Activated CD4-positive, alpha-beta T cell treated with anti-CD3 and anti-CD28 coated beads for 48 hours (primary cell): ENCODE measurements at regions not wholly inside any gene's neighbourhood (a gene's known extent, or its start where the extent isn't known, plus 50 kb on each side); places are given as distances from the start of the nearest gene placed in this dataset.
"Not testable (repeated sequence)": the region's sequence is repeated elsewhere in the genome, so short reads cannot be mapped to it uniquely, and the experiment has no call there.

ENCODE experiments used
- DNase-seq: peaks from one replicate; pipeline ENCODE4 v3.0.0-alpha.2; 2020

DNA sequence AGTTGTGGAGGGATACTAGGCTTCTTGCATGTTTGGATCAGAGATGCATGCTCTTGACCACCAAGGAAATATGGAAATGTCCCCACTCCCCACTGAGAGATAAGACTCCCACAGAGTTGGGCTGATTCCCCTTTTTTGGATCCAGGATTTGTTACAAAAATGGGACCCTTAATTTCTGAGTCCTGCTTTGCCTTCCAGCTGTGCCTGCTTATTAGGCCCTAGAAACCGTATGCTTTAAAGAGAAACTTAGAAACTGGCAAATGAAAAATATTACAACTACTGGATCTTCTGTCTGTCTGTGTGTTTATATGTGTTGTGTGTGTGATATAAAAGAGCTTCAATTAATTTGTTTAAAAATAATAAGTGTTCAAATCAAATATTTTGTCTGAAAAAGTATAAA is 817.6 kb upstream of the CITED2 start:
- DNase-seq: no peak

DNA sequence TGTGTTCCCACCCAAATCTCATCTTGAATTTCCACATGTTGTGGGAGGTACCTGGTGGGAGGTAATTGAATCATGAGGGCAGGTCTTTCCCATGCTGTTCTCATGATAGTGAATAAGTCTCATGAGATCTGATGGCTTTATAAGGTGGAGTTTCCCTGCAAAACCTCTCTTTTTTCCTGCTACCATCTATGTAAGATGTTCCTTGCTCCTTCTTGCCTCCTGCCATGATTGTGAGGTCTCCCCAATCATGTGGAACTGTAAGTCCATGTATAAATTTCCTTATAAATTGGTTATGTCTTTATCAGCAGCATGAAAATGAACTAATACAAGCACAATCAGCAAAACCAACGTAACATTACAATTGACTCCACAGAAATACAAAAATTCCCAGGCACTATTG is 814.8 kb upstream of the CITED2 start:
- not testable (repeated sequence) for DNase-seq

DNA sequence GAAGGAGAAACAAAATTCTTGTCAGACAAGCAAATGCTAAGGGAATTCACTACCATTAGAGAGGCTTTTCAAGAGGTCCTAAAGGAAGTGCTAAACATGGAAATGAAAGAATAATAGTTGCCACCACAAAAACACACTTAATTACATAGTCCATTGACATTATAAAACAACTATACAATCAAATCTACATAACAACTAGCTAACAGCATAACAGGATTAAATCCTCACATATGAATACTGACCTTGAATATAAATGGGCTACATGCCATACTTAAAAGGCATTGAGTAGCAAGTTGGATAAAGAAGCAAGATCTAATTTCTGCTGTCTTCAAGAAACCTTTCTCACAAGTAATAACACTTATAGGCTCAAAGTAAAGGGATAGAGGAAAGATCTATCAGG is 811.5 kb upstream of the CITED2 start:
- no peak for DNase-seq

DNA sequence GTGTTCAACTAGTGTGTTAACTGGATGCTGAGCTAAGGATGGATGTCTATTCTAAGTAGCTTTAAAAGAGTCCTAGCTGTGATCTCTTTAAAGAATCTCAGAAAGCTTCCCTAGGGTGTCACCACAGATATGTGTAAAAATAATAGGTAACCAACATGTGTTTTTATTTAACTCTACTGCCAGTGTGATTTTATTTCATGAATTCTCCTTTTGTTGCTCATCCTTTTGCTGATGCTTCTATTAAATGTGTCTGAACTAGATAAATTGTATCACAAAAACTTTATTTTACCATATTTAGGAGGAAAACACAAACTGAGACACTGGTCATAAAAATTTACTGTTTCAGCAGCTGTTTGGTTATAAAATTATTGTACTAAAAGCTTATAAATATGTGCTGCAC is 809.4 kb upstream of the CITED2 start:
- no peak for DNase-seq

DNA sequence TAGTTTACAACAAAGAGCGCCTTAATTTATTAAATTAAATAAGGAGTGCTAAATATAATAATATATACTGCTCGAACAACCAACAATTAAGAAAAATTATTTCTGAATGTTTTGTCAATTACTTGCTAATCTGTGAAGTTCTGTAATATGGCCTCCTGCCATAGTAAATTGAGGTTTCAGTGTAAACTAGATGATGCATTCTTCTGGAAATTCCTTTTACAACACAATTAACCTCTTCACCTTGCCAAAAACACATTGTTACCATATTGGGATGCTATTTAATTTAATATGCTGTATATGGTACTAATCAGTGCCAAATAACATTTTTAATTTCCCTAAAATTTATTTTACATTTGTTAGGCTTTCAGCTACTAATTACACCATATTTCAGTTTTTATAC is 808.4 kb upstream of the CITED2 start:
- DNase-seq: no peak

DNA sequence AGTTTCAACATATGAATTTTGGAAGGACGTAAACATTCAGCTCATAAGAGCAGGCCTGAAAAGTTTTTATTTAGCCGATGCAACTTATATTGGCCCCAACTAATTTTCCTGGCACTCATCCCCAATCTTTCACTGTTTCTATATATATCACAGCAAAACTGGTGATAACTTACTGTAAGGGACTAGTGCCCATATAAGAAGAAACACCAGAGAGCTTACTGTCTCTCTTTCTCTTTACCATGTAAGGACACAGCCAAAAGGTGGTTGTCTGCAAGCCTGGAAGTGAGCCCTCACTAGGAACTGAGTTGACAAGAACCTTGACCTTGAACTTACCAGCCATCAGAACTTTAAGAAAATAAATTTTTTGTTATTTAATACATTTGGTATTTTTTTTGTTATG is 807.4 kb upstream of the CITED2 start:
- no peak for DNase-seq

DNA sequence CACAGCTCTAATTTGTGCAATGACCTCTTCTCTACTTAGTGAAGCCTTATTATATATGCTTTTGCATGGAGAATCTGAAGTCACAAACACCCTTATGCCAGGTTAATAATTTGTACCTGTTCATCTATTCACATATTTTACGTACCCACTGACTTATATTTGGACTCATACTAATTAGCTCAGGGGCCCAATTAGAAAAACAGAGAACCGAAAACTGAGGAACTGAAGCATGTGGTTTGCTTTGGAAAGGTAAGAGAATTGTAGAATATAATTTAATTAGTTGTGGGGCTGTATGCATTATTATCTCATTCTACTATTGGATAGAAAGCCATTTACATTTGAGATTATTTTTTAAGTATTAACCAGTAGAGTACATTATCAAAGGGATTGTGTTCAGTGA is 805.9 kb upstream of the CITED2 start:
- DNase-seq: no peak

DNA sequence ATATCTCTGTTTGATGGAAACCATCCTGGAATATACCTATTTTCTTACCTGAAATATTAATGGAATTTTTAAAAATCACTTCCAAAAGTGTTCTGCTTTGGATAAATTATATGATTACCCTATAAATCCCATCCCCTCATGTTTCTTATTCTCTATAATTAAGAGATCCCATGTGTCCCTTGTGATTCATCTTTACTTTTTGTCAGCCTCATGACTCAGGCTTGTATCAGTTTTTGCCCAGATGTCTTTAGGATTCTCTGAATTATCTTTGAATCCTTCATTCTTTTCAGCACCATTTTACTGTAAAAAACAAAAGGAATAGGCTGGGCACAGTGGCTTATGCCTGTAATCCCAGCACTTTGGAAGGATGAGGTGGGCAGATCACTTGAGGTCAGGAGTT is 804.5 kb upstream of the CITED2 start:
- DNase-seq: no peak

DNA sequence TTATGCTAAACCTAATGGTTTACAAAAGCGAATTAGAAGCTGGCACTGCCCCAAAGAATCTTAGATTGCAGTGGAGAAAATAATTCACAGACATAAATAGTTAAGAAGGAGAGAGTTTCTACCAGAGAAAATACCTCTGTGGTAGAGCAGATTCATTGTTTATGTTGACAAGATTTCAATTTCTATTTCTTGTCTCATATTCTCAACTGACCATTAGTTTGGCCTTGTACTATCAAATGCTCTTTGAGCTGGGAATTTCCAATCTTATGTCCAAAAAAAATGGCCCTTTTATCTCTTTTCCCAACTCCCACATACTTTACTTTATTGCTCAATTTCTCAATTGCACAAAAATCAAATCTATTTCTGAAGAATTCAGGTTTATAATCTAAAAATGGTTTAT is 804.1 kb upstream of the CITED2 start:
- DNase-seq: no peak

DNA sequence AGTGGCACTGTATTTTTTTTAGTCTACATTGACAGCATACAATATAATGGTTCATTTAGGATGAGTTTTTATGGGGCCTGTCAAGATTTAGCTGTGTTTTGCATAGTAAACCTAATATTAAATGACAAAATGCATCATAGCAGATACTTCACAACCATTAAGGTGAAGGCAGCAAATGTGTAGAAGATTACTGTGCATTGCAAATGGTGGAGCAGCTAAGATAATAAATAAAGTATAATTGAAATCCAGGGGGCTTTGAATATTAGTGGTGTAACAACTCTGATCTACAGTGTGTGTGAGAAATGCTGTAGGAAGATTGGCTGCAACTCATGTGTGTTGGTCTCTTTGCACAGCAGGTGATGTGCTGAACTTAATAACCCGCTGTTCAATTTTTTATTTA is 801.9 kb upstream of the CITED2 start:
- DNase-seq: no peak

DNA sequence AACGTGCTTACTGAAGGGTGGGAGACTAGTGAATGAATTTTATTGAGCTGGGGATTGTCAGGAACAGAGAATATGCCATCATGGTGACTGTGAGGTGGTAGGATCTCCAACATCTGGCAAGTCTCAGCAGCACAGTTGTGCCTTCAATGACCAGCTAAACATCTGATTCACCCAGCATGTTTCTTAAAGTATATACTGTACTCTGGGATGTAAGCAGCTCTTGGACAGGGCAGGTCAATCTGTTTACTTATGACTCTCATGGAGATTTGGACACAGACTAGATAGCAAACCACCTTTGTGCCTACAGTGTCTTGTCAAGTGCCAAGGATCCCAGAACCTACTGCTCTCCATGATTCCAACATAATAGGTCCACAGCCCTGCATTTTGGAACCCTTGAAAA is 801.0 kb upstream of the CITED2 start:
- no peak for DNase-seq

DNA sequence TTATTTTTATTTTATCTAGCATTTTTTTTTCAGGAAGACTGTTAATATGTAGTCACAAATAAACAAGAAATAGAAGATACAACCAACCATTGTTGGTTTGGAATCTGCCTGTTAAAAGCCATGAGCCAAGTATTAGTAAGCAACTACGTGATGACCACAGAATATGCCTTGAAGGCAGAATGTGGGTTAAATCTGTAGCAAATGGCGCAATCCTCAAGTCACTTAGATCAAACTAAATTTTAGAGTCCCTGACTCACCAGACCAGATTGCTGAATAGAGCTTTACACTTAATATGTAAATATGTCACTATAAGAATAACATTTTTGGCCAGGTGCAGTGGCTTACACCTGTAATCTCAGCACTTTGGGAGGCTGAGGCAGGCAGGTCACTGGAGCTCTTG is 800.1 kb upstream of the CITED2 start:
- DNase-seq: no peak

DNA sequence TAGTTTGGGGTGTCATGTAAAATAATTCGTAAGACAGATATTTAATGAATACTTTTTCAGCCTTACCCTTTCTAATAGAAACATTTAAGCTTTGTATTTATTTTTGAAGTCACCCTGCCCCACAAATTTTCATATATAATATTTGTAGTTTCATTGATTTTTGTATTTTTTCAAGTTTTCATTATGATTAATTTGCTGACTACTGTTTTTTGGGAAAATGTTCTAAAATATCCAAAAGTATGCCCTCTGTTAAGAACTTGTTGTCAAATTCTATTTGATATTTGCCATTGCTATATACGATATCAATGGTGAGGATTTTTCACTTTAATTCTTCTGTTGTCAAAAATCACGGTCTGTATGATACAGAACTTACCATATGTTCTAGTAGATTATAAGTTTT is 793.9 kb upstream of the CITED2 start:
- DNase-seq: no peak

DNA sequence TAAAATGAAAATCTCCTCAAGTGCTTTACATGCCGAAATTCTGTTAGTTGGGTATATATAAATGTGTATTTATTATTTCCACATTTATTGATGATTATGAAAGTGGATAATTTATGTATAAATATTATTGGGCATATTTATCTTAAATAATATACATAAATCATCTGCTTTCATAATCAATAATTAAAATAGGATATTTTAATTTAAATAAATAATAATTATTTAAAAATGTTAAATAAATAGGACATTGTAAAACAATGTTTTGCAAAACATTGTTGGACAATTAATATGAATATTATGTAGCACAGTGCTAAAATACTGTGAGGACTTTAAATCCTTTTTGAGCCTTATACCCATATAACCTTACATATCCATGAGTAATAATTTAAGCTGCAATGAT is 786.5 kb upstream of the CITED2 start:
- DNase-seq: no peak

DNA sequence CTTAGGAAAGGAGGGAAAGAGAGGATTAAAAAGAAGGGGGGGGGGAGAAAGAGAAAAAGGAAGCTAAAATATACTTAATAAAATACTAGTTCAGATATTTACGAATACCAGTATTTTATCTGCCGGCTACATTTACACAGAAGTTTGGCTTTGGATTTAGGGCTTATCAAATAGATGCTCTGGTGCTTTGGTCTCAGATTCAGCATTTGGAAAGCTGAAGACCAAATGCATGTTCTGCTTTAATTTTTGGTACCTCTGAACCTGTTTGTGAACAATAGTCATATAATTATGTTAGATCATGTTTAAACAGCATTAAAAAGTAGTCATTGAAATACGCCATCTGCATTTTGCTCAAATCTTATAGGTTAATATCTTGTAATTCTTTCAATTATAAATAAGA is 786.0 kb upstream of the CITED2 start:
- no peak for DNase-seq

DNA sequence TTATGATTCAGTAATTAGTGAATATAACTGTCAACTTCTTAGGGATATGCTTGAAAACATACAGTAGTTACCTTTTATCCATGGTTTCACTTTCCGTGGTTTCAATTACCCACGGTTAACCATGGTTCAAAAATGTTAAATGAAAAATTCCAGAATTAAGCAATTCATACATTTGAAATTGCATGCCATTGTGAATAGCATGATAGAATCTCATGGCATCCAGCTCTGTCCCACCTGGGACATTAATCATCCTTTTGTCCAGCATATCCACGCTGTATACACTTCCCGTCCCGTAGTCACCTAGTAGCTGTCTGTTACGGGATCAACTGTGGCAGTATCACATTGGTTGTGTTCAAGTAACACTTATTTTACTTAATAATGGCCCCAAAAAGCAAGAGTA is 781.7 kb upstream of the CITED2 start:
- DNase-seq: no peak

DNA sequence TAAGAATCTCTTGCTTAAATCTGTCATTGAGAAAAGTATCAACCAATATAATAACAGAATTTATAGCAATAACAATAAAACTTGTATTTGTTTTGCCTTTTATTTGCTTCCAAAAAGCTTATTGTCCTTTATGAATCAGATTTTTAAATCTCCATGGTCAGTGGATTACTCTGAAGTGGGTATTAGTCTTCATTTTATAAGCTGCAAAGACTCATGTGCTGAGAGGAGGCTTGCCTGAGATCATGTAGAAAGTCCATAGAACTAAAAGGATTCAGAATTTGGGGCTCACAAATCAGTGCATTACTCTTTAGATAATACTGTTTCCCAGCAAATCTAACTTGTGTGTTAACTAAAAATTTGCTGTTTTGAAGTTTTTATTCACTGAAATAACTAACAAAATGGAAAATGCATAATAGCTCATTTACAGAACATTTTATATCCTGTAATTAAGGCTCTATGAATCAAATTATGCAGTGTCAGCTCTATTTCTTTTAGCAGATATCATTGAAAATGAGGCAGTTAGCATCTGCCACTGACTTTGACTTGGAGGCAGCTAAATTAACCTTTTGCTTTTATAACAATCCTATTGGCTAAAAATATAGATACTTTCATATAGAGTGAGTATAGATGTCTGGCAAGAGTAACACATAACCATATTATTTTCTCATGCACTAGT is 781.1 kb upstream of the CITED2 start:
- no peak for DNase-seq

DNA sequence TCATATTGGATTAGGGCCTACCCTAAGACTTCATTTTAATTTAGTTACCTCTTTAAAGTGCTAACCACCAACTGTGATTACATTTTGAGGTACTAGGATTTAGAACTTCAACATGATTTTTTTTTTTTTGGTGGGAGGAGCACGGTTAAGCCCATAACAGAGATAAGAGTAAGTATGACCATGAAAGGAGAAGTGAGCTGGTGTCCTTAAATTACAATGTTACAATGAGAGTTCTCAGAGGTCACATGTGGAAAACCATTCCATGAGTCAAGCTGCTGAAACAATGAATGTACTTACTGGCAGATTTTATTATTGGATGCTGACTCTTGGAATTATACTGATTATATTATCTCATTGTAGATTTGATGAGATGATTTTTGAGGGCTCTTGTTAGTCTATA is 779.3 kb upstream of the CITED2 start:
- no peak for DNase-seq

DNA sequence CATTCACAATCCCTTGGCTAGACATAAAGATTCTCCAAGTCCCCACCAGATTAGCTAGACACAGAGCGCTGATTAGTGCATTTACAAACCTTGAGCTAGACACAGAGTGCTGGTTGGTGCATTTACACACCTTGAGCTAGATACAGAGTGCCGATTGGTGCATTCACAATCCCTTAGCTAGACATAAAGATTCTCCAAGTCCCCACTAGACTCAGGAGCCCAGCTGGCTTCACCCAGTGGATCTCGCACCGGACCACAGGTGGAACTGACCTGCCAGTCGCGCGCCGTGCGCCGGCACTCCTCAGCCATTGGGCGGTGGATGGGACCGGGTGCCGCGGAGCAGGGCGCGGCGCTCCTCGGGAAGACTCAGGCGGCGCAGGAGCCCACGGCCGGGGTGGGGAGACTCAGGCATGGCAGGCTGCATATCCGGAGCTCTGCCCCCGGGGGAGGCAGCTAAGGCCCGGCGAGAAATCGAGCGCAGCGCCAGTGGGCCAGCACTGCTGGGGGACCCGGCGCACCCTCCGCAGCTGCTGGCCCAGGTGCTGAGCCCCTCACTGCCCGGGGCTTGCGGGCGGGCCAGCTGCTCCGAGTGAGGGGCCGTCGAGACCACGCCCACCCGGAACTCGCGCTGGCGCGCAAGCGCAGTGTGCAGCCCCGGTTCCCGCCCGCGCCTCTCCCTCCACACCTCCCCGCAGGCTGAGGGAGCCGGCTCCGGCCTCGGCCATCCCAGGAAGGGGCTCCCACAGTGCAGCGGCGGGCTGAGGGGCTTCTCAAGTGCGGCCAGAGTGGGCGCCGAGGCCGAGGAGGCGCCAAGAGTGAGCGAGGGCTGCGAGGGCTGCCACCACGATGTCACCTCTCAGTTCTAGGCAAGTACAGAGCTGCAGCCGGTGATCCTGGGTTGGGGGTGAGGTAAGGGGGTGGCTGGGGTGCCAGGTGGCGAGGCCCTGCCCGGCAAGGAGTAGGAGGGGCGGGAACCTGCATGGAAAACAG is 773.7 kb upstream of the CITED2 start:
- DNase-seq: not testable (repeated sequence)

DNA sequence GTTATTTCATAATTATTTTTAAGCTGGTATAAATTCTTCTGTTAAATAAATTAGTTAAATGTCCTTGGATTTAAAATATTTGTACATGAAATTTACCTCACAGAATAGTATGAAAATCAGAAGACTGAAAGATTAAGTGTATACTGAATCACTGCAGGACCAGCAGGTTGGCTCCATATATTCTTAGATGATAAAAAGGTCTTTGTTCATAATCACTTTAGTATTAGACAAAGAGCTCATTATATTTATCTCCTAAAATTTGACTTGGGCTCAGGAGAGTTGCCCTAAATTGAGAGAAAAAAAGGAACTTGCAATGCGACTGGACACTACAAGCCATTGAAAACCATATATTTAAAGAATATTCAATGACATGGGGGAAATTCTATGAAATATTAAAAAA is 766.4 kb upstream of the CITED2 start:
- DNase-seq: no peak

DNA sequence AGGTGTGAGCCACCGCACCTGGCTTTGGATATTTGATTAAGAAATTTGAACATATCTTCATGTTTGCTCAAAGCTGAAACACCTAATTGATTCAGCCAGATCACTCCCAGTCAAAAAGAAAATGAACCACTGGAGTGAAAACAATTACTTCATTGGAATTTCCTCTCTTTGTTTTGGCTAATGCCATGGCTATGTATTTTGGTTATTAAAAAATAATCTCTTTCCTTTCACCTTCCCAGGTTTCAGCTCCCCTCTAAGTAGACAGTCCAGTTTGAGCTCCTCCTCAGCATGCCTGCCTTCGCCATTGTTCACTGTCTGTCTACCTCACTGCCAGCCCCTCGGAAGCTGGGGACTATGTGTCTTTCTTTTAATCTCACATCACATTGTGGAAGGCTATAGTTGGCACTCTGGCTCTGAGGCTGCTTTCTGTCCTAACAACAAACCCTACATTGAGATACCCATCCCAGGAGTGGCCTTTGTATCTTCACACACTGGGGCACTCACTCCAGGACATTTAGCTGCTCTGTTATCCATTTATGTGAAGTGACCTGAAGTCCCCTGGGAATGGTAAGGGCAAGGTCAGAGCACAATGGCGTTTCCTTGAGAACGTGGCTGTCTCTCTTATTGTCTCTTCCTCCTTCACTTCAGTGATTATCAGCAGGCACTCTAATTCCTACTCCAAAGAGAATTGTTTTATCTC is 764.0 kb upstream of the CITED2 start:
- no peak for DNase-seq

DNA sequence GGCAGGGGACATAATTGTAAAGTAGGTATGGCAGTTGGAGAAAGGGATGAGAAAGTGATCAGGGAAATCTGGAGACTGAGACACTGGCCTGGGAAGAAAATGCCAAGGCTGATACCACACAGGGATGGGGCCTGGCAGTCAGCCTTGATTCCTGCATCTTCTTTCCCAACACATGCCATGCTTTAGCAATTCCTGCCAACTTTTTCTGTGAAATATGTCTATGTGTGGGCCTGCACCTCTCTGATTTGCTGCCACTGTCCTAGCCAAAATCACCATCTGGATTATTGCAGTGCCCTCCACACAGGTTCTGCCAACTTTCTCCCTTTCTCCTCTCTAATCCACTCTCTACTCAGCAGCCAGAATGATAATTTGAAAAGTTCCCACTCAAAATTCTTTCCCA is 759.8 kb upstream of the CITED2 start:
- DNase-seq: no peak

DNA sequence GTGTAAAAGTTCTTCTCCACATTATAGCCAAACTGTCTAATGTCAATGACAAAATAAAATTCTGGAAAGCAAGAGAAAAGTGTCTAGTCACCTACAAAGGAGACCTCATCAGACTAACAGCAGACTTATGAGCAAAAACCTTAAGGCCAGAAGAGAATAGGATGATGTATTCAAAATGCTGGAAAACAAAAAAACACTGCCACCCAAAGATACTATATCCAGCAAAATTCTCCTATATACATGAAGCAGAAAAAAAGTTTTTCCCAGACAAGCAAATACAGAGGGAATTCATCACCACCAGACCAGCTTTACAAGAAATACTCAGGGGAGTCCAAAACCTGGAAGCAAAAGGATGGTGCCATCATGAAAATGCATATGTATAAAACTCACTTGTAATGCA is 755.6 kb upstream of the CITED2 start:
- DNase-seq: no peak

DNA sequence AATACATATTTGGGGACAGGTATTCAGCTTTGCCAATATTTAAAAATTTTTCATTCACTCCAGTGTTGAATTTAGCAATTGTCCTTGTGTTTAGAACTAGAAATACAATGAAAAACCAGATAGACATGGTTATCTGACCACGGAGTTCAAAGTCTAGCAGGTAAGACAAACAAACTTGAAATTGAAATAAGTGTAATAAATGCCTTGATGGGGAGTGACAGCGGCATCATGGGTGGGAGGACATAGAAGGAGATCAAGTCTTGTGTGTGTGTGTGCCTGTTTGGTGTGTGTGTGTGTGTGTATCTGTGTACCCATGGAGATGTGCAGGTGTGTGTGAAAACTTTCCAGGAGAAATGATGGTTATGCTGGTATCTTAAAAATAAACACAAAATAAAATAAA is 750.0 kb upstream of the CITED2 start:
- DNase-seq: no peak
